WERI-Rb-1 (cell line): ENCODE measurements at regions not wholly inside any gene's neighbourhood (a gene's known extent, or its start where the extent isn't known, plus 50 kb on each side); places are given as distances from the start of the nearest gene placed in this dataset.

Source experiments
- DNase-seq: peaks from one replicate; pipeline ENCODE4 v3.0.0-alpha.2; 2020
- H3K27ac ChIP-seq: fragments of 250-450 bp; sonication (Bioruptor Pico); 2 replicates; pipeline ENCODE4 v1.5.1; 2020; ENCODE audit warnings: mild to moderate bottlenecking, moderate library complexity
- H3K27me3 ChIP-seq: fragments of 250-450 bp; sonication (Bioruptor Pico); 2 replicates; pipeline ENCODE4 v1.5.1; 2021; ENCODE audit warnings: mild to moderate bottlenecking, low read depth, moderate library complexity; ENCODE audit not compliant: insufficient read depth, severe bottlenecking
- H3K36me3 ChIP-seq: fragments of 250-450 bp; sonication (Bioruptor Pico); 2 replicates; pipeline ENCODE4 v1.5.1; 2020; ENCODE audit warnings: mild to moderate bottlenecking, moderate library complexity
- H3K4me3 ChIP-seq: 2 replicates; pipeline ENCODE4 v1.5.1; 2011; ENCODE audit warnings: low read depth, mild to moderate bottlenecking, control low read depth, low read length
- H3K9me3 ChIP-seq: fragments of 250-450 bp; sonication (Bioruptor Pico); 2 replicates; pipeline ENCODE4 v1.5.1; 2021; ENCODE audit warnings: mild to moderate bottlenecking, moderate library complexity; ENCODE audit not compliant: severe bottlenecking
- TF ChIP-seq, protein P1 (sequence below): IDR thresholded peaks from 2 replicates; pipeline ENCODE4 v1.5.1; 2011; ENCODE audit warnings: low read depth, mild to moderate bottlenecking, control low read depth, inconsistent platforms, low read length

- H3K9me3 ChIP-seq = no peaks in the 10 kb centered on the region
- H3K36me3 ChIP-seq = no peaks in the 10 kb centered on the region
- TF ChIP-seq, protein P1, sequence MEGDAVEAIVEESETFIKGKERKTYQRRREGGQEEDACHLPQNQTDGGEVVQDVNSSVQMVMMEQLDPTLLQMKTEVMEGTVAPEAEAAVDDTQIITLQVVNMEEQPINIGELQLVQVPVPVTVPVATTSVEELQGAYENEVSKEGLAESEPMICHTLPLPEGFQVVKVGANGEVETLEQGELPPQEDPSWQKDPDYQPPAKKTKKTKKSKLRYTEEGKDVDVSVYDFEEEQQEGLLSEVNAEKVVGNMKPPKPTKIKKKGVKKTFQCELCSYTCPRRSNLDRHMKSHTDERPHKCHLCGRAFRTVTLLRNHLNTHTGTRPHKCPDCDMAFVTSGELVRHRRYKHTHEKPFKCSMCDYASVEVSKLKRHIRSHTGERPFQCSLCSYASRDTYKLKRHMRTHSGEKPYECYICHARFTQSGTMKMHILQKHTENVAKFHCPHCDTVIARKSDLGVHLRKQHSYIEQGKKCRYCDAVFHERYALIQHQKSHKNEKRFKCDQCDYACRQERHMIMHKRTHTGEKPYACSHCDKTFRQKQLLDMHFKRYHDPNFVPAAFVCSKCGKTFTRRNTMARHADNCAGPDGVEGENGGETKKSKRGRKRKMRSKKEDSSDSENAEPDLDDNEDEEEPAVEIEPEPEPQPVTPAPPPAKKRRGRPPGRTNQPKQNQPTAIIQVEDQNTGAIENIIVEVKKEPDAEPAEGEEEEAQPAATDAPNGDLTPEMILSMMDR = no peak
- no peak for DNase-seq
- no peak overlapping the region for H3K27ac ChIP-seq
- H3K27me3 ChIP-seq = no peaks in the 10 kb centered on the region
- H3K4me3 ChIP-seq = no peak overlapping the region
Measured at GRCh38 chr18:28236487-28236886, 59.6 kb upstream of the CDH2 start.
